ENCODE measurements at regions not wholly inside any gene's neighbourhood (a gene's known extent, or its start where the extent isn't known, plus 50 kb on each side); places are given as distances from the start of the nearest gene placed in this dataset.

GRCh38 chr4:111883557-111883999 lies 261.7 kb upstream of the FAM241A start:
- Histone ChIP-seq H2BK12ac (ENCODE audit: low read depth, low read length) (no peak overlapping the region), H2AFZ (ENCODE audit: low read length) (no peak overlapping the region), H3K4me3 (ENCODE audit: extremely low read depth in 1 of 4, insufficient read depth in 2 of 4, low read depth in 3 of 4, low read length in 4 of 4) (no peak overlapping the region), H3K56ac (replicated peaks; ENCODE audit: insufficient read length, low read depth, low read length) (no peak overlapping the region), H3K79me1 (ENCODE audit: low read depth, low read length) (no peaks in the 10 kb centered on the region), H2AK5ac (ENCODE audit: low read depth, low read length) (no peak overlapping the region), H3K14ac (ENCODE audit: insufficient read length) (no peak overlapping the region), H4K5ac (ENCODE audit: insufficient read length, low read depth, low read length) (no peak overlapping the region), H3K36me3 (ENCODE audit: control insufficient read depth in 2 of 4, insufficient read depth in 4 of 4, low read length in 3 of 4) (no peaks in the 10 kb centered on the region), H2BK120ac (replicated peaks; ENCODE audit: low read depth, low read length) (no peak overlapping the region), H3K27me3 (replicated peaks in 1 of 4; ENCODE audit: control insufficient read depth in 3 of 4, extremely low read depth in 1 of 4, insufficient read depth in 3 of 4, low read length in 3 of 4) (no peaks in the 10 kb centered on the region), H3K23ac (ENCODE audit: insufficient read length) (no peak overlapping the region), H3K79me2 (ENCODE audit: control insufficient read depth in 1 of 2, insufficient read depth in 2 of 2, low read length in 2 of 2) (no peaks in the 10 kb centered on the region), H4K20me1 (replicated peaks in 1 of 2; ENCODE audit: control insufficient read depth in 1 of 2, insufficient read depth in 2 of 2, low read length in 2 of 2) (no peaks in the 10 kb centered on the region), H3K23me2 (ENCODE audit: low read depth, low read length) (no peaks in the 10 kb centered on the region), H3K4me1 (replicated peaks in 1 of 4; ENCODE audit: control insufficient read depth in 3 of 4, insufficient read depth in 4 of 4, low read length in 3 of 4) (no peaks in the 10 kb centered on the region), H3K18ac (ENCODE audit: extremely low read depth, low read length) (no peak overlapping the region), H2BK5ac (ENCODE audit: low read depth, low read length) (no peak overlapping the region), H3K4me2 (ENCODE audit: insufficient read depth in 1 of 2, low read depth in 2 of 2, low read length in 2 of 2) (no peak overlapping the region), H4K8ac (ENCODE audit: extremely low read depth, insufficient read depth, low read length) (no peak overlapping the region), H4K91ac (replicated peaks; ENCODE audit: insufficient read length, low read length) (no peak overlapping the region), H3K27ac (ENCODE audit: low read depth, low read length) (no peak overlapping the region), H2BK20ac (ENCODE audit: low read length) (no peak overlapping the region), H3K9ac (replicated peaks in 1 of 4; ENCODE audit: extremely low read depth in 1 of 4, low read depth in 3 of 4, low read length in 3 of 4) (no peak overlapping the region), H2BK15ac (ENCODE audit: low read length) (no peak overlapping the region), H3K9me3 (ENCODE audit: insufficient read depth in 2 of 2, low read depth in 1 of 2, low read length in 1 of 2) (no peaks in the 10 kb centered on the region), H3K4ac (replicated peaks; ENCODE audit: insufficient read length, low read depth, low read length) (no peak overlapping the region)
- no peak for TF ChIP-seq RNF2 (IDR thresholded peaks at IDR 0.05; ENCODE audit: borderline replicate concordance, low read depth, low read length, missing control alignments, poor library complexity, severe bottlenecking)
- no peak for FAIRE-seq
- ChIA-PET POLR2A (ENCODE audit: partially characterized antibody) (no interaction called here), CTCF (ENCODE audit: partially characterized antibody) (interaction anchor here (1.2 to 2.0 kb wide), 4 partner anchors 13 to 36 kb away, joined by 3 to 9 read pairs (median 4); no protein-coding TSS in a partner anchor)
- DNase-seq (ENCODE audit: low read depth in 1 of 2, low spot score in 2 of 2) = no peak
- WGBS, 2 experiments (ENCODE audit: extremely low coverage in 1 of 2, insufficient coverage in 1 of 2, insufficient read length in 1 of 2, insufficient replicate concordance in 2 of 2, low coverage in 1 of 2, low lambda C conversion rate in 2 of 2, missing lambda C conversion rate in 1 of 2) = 82% methylated on average over 1 of the region's 1 CpG; no CpG with 5 or more reads in 1 of the 2 experiments
